HG02852 (cell line): ENCODE measurements at regions not wholly inside any gene's neighbourhood (a gene's known extent, or its start where the extent isn't known, plus 50 kb on each side); places are given as distances from the start of the nearest gene placed in this dataset.
A peak's percentile ranks its signal among the peaks of the same experiment; 100 is the strongest.
"Not testable (repeated sequence)": the region's sequence is repeated elsewhere in the genome, so short reads cannot be mapped to it uniquely, and the experiment has no call there.

Experiments
- ATAC-seq: cut with Tn5 transposase; IDR thresholded peaks from one replicate; pipeline ENCODE4 v1.9.1; 2021; ENCODE audit warnings: mild to moderate bottlenecking, moderate library complexity; ENCODE audit not compliant: unreplicated experiment

DNA sequence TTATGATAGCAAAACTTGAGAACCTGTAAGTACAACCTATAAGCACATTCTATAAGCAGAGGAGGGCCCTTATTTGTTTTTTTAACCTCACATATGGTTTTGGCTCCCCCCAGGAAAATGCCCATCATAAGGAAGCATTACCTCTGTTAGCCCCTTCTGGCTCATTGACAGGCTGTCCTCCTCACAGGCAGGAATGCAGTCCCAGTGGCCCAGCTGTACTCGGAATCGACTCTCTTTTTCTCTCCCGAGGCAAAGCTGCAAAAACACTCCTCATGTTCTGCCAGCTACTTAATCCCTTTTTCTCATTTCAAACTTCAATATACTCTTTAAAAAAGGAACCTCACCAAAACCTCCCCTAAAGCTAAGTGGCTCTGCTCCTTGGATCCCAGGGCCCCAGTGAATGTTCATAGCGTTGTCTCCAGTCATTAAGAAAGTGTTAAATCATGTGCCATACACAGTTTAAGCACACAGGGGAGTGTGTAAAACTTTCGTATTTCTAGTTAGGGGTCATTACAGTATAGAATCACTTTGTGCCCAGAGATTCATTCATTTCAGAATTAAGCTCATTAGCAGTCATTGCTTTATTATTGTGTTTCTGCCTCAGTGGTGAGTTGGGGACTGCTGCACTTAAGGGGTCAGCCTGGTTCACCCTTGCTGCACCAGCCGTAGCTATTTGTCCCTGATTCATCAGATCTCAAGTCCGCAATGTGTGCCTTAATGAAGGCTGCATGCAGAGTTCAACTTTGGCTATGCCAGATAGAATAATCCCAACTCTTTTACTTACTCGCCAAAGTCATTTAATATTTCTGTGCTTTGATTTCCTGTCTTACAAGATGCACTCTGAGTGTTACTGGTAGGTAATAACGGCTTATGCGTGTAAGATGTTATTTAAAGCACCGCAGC lies 57.6 kb downstream of the JRKL start:
- ATAC-seq = no peak

DNA sequence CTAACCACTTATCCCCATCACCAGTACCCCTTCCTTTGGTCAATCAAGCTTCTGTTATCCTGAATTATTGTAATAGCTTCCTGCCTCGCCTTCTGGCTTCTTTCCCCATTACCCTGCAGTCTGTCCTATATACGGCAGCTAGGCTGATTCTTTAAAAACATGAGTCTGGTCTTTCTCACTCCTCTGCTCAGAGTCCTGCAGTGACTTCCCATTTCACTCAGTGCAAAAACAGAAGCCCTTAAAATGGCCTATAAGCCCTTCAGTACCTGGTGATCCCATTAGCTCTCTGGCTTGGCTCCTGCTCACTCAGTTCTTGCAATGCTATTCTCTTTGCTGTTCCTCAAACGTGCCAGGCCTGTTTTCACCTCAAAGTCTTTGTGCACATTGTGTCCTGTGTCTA lies 58.4 kb downstream of the JRKL start:
- ATAC-seq = no peak

GRCh38 chr11:96456111-96456510 lies 66.3 kb downstream of the JRKL start:
- no peak for ATAC-seq

DNA sequence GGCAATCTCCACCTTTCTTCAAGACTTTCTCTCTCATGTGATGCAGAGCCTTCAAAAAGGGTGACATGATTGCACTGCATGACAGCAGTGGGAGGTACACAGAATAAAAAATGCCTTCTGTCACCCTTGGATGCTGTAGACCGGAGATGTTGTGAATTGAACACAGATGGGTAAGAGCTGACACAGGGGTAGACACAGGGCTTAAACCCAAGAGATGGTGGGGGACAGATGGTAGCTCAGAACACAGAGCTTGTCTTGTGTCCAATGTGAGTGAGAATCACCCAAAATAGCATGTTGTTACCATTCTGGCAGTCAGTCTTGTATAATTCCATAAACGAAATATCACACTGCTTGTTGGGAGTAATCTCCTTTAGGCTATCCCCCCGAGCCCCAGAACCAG lies 69.9 kb downstream of the JRKL start:
- ATAC-seq = no peak

DNA sequence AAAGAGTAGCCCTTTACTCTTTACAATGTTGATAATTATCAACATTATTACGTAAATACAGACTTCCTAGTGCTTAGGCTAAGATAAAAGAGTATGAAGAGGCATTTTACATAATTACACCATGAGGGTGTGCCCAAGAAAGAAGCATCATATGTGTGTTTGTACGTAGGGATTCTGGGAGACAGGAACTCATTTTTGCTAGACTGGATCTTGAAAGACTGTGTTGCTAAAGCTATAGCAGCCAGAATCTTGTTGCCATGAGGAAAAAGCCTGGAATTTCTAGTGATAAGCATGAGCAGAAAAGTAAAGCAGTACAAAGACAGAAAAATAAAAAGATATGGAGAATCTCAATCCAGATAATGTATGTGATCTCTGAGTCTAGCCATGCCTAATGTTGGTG lies 72.1 kb downstream of the JRKL start:
- no peak for ATAC-seq

GRCh38 chr11:96464700-96465307 lies 75.0 kb downstream of the JRKL start:
- peak; percentile 89 for ATAC-seq

- no peak for ATAC-seq
Measured at GRCh38 chr11:96465512-96465911, 75.7 kb downstream of the JRKL start.

DNA sequence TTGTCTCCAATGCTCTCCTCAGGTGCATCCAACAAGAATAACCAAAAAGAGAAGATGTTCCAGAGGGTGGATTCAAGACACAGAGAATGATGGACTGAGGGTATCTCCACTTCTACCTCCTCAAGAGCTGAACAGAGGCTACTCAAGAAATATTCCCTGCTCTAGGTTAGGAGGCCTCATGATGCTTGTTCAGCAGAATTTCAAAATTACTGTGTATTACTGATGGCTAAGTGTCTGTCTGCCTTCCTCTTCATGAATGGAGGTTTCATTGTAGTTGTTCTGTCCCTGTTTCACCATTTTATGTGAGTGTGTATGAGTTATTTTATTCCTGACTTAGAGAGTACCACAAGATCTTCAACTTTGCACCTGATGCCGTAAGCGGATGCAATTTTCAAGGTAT lies 76.8 kb downstream of the JRKL start:
- no peak for ATAC-seq

DNA sequence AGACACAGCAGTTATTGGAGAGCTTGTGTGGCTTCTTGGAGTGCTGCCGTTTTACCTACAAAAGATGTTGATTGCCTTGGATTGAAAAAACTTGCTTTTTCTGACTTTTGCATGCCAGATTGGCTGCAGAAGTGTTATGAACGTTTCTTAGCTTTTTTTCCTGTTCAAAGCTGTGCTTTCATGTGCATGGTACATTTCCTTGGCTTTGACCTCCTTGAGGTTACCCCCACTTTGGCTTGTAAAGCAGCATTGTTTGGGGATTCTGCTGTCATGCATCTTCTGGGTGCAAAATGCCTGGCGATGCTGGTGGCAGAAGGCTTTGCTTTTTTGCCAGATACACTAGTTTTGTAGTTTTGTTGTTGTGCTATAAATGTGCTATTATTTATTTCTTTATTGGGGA lies 80.0 kb downstream of the JRKL start:
- no peak for ATAC-seq

- ATAC-seq = no peak
Measured at GRCh38 chr11:96470521-96470920, 80.7 kb downstream of the JRKL start.

- peak; percentile 82 for ATAC-seq
Measured at GRCh38 chr11:96472085-96472484, 82.3 kb downstream of the JRKL start.

GRCh38 chr11:96474263-96474662 lies 84.5 kb downstream of the JRKL start:
- no peak for ATAC-seq

DNA sequence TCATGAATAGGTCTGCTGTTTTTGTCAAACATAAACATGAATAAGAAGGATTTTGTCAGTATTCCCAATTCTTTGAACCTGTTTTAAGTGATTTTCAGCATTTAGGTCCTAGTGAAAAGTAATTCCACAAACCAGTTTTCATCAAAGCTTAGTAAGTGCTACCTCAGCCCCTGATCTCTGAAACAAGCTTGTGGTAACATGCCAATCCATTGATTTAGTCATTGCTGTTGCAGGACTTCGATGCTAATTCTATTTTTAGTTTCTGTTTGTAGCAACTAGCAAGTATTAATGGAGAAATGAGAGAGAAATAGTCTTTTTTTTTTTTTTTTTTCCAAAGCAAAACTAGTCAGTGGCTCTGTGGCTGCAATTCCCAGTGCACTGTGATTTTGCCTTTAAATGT lies 91.4 kb downstream of the JRKL start:
- ATAC-seq = no peak

DNA sequence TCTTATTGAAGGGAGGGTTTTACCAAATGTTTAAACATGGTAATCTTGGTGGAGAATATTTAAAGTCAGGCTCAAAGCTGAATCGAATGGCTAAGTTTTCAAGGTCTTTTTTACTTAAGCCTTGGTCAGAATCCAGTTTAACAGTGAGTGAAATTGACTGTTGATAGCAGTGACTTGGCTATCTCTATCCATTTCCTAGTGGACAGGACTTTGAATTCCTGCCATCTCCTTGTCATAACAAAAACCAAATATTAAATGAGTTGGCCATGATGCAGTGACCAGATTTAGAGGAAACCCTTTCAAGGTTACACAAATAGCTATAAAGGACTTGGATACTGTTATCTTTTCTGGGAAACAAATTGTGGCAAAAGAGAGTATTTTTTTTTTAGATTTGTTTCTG lies 92.0 kb downstream of the JRKL start:
- ATAC-seq = no peak

GRCh38 chr11:96482193-96482592 lies 92.4 kb downstream of the JRKL start:
- ATAC-seq = no peak

DNA sequence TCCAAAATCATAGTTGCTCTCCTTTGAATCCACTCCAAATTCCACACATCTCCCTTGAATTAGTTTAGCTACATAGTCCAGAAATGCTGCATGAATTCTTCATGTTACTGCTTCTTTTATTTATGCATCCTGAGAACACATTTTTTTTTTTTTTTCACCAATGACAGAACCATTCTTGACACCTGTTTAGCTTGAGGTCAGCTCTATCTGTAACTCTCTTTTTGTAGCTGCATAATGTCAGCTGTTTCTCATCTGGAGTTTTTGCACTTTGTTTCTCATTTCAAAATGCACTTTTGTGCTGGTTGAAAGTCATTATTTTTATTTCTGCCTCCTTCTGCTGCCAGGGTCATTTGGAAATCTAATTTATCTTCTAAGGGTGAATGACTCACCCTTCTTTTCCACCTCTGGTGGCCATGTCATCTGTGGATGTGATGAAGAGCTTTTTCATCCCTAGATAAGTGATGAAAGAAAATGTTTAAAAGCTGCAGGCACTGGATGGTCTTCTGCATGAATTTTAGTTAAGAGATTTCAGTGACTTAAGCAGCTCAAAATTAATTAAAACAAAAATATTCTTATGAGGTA lies 93.7 kb downstream of the JRKL start:
- no peak for ATAC-seq

DNA sequence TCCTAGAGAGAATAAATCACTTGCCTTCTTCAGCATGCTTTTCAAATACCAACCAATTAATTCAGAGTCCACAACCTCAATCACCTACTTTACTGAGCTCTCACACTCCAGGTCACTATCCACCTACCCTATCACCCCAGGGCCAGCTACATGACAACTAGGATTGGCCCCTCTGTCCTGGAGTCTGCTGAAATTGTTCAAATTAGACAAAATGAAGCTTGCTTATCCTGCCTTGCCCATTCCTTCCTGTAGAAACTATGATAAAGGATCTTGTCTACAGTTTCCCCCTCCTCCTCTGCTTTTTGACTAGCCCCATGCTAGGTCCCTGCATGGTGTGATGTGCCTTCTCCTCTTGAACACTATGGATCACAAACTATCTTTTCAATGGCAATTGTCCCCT lies 94.5 kb downstream of the JRKL start:
- ATAC-seq = no peak

- ATAC-seq = no peak
Measured at GRCh38 chr11:96486890-96487611, 97.2 kb downstream of the JRKL start.

DNA sequence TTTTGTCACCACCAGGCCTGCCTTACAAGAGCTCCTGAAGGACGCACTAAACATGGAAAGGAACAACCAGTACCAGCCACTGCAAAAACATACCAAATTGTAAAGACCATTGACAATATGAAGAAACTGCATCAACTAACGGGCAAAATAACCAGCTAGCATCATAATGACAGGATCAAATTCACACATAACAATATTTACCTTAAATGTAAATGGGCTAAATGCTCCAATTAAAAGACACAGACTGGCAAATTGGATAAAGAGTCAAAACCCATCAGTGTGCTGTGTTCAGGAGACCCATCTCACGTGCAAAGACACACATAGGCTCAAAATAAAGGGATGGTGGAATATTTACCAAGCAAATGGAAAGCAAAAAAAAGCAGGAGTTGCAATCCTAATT lies 99.1 kb downstream of the JRKL start:
- ATAC-seq = not testable (repeated sequence)

DNA sequence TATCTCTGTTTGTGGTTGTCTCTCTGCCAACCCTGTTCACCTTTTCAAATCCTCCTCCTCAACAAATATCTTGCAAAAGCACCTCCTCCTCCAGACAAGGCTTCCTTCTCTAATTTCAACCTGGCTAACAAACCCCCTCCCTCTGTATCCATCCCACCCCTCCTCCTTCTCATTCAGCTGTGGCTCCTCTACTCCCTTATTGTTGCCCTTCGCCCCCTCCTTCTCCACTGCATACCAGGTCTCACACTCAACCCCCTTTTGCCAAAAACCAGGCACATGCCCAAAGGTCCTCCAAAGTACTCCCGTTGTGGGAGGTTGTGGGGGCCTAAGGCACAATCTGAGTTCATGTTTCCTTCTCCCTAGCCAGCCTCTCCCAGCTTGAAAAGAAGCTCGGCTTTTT lies 110.6 kb downstream of the JRKL start:
- no peak for ATAC-seq

DNA sequence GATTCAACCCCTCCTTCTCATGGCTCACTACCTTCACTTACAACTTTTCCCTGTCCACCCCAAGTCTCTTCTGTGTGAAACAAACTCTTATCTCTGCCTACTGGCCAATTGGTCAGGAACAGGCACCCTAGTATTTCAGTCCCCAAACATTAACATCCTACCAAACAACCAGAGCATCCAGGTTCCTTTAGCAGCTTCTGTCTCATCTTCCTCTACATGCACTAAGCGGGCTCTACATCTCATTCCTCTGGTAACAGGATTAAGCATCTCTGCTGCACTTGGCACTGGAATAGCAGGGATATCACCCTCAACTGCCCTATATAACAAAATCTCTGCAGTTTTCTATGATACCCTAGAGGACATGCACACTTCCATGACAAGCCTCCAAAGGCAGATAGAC lies 116.2 kb downstream of the JRKL start:
- ATAC-seq = no peak

DNA sequence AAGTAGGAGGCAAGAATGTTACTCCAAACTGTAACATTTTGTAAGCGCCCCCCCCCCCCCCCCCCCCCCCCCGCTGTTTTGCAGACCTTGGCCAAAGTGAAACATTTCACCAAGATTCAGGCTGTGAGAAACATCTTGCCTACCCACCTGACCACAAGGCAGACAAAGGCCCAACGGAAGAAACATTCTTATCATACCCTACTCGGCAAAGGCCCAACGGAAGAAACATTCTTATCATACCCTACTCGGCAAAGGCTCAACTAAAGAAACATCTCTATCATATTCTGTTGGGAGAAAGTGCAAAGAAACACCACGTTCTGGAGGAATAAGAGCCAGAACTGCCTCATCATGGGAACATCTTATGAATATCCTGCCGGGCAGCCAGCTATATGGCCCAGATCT lies 117.1 kb downstream of the JRKL start:
- no peak for ATAC-seq
